H4 (cell line): ENCODE measurements at regions not wholly inside any gene's neighbourhood (a gene's known extent, or its start where the extent isn't known, plus 50 kb on each side); places are given as distances from the start of the nearest gene placed in this dataset.
"Not testable (repeated sequence)": the region's sequence is repeated elsewhere in the genome, so short reads cannot be mapped to it uniquely, and the experiment has no call there.

Experiments used
- DNase-seq: peaks from one replicate; pipeline ENCODE4 v3.0.0-alpha.2; 2015; ENCODE audit warnings: low spot score

DNA sequence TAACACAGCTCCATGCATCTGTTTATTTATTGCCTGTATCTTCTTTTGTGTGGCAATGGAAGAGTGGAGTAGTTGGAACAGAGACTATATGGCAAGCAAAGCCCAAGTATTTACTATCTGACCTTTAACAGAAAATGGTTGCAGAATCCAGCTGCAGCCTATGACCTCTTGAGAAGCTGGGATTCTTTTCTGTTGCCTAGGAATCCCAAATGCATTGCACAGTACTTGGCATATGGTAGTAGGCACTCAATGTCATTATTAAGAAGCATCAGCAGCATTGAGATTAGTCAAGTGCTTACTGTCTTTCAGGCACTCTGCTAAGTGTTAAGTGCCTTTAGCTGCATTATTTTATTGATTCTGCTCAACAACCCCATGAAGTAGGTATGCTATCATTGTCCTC, 331.6 kb downstream of the CCDC85A start:
- no peak for DNase-seq

DNA sequence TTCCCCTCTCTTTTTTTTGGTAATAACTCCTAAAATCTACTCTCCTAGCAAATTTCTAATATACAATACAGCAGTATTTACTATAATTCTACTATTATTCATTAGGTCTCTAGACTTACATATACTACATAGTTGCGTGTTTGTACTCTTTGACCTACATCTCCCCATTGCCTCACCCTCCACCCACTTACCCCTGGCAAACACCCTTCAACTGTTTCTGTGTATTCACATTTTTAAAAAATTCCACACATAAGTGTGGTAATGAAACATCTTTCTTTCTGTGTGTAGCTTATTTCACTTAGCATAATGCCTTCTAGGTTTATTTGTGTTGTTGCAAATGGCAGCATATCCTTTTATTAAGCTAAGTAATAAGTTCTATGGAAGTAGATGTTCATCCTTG, 336.0 kb downstream of the CCDC85A start:
- DNase-seq, result no peak

DNA sequence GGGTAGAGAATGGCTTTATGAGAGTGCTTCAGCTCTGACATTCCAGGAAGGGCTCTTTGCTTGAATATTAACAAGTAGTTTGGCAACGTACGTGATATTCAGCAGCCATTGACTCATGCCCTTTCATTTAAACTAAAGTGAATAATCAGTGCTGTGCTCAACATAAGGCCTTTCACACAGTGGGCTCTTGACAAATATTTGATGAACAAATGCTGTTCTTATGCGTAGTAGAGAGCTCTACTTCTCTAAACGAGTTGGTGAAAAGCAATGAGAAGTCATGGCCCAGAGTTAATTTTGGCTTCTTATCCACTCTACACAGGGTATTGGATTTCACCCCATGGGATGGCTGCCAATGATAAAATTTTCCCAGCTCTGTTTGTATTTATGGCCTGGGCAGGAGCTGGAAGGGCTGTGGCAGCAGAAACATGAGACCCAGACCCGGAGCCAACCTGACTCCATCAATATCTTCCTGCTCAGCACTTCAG, 338.9 kb downstream of the CCDC85A start:
- DNase-seq, result peak; percentile 34

DNA sequence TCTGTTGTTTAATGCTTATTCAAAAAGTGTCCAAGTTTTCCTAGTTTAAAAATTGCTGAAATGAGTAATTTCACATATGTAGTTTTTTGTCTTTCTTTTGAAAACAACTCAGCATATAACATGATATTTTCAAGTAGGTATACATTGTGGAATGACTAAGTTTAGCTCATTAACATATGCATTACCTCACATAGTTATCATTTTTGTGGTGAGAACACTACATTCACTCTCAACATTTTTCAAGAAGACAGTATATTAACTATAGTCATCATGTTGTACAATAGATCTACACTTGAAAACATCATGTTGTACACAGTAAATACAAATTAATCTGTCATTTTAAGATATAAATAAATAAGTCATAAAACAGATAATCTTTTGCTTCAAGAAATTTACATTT, 340.0 kb downstream of the CCDC85A start:
- DNase-seq, result no peak

DNA sequence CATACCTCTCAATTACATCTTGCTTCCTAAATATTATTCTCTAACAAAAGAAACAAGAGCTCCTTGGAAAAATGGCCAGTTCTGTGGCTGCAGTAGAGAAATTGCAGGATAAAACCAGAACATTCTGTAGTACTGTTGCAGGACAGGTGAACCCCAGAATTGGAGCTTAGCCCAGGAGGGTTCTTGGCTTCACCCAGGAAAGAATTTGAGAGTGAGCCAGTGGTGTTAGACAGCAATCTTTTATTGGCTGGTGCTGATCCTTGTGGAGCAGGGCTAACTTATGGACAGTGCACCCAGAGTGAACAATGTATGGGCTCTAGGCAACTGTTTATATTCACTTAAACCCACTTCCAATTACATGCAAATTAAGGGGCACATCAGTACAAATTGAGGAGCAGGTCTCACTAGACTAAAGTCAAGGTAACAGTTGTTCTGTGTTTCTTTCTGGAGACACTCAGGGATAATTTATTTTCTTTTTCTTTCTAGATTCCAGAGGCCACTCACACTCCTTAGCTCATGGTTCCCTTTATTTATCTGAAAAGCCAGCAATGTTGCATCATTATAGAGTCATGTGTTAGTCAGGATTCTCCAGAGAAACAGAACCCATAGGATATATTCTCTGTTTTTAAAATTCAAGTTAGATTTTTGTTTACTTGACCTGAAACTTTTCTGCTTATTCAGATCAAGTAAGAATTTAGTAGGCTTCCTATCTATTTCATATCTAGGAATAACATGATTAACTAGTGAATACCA, 348.1 kb downstream of the CCDC85A start:
- DNase-seq, result no peak

DNA sequence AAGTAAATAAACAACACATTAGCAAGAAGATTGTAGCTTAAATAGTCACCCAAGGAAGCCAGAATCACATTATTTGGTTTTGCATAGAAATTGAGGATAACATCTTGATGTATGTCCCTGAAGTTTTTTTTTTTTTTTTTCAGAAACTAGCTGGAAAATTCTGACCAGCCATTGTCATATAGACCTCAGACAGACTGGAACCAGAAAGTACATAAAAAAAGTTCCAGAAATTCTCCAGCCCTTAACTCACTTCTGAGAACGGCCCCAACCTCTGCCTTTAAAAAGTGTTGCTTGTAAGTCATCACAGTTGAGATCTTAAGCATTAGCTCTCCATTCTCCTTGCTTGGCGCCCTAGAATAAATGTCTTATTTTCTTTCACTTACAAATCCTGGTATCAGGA, 350.5 kb downstream of the CCDC85A start:
- no peak for DNase-seq

DNA sequence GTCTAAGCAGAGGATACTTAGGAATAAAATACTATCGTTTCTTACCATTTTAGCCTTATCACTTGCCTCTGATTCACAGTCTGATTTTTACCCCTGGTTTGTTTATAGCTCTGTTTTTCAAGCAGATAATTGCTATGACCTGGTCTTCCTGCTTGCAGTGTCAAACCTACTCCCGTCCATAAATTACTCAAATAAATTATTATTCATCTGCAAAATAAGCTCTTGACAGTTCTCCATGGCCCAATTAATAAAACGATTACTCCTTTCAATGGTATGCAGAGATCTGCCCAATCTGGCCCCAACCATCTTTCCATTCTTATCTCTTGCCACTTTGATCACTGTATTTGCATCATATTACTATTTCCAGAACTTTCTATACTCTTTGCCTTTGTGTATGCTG, 354.0 kb downstream of the CCDC85A start:
- DNase-seq, result no peak

DNA sequence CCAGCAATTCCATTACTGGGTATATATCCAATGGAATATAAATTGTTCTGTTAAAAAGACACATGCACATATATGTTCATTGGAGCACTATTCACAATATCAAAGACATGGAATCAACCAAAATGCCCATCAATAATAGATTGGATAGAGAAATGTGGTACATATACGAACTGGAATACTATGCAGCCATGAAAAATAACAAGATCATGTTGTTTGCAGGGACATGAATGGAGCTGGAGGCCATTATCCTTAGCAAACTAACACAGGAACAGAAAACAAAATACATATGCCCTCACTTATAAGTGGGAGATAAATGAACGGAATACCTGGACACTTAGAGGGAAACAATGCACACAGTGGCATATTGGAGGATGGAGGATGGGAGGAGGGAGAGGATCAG, 355.8 kb downstream of the CCDC85A start:
- DNase-seq, result no peak

DNA sequence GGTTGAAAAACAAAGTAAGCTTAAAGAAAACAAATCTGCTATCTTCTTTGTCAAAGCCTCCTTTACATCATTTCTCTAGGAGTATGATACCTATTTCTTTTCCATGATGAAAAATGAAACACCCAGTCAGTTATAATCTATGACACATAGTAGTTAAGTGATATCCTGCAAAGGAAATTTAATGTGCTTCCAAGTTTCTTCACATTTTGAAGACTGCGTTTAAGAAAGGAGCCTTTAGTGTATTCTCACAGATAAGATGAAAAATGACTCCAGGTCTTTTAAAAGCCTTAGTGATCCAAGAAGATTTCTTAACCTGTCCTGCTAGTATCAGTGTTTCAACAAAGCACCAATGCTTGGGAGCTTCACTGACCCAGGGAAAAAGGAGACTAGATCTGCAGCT, 356.7 kb downstream of the CCDC85A start:
- no peak for DNase-seq

DNA sequence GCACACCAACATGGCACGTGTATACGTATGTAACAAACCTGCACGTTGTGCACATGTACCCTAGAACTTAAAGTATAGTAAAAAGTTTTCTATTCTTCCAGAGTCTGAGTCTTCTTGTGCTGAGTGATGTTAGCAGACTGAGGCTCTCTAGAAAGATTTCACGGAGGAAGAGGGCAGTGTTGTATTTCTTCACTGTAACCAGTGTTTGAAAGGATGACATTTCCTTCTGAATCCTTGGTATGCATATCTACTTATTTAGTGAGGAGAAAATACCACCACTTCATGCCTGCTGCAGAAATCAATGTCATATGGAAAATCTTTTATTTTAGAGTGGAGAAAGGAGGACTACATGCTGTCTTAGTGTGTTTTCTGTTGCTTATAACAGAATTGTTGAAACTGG, 357.1 kb downstream of the CCDC85A start:
- no peak for DNase-seq

DNA sequence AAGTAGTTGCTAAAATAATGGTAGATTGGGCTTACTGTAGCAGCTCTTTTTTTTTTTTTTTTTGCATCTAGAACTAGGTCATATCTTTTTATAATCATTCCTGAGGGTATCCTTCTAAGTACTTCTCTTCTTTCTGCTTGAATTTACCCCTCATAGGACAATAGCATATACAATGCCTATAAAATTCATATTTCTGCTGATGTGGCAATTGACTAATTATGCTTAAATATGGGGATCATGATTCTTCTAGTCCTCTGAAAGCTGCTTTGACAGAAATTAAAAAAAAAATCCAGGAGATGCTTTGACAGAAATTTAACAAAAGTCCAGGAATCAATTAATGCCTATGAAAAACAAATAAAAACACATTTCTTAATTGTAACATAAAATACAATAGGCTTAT, 358.4 kb downstream of the CCDC85A start:
- DNase-seq, result no peak

DNA sequence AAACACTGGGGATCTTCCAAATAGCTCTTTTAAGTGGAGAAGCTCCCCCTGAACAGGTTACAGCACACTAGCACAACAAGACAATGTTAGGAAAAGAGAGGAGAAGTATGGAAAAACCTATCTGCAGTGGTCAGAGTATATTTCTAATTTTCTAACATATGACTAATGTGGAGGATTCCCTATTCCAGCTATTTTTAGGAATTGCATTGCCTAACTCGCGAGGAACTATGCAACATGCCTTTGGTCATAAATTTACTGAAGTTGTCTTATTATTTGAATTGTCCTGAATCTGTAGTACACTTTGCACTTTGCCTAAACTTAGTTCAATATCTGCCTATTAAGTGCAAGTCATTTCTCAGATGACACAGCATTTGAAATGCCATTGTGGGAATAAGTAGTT, 381.4 kb downstream of the CCDC85A start:
- no peak for DNase-seq

DNA sequence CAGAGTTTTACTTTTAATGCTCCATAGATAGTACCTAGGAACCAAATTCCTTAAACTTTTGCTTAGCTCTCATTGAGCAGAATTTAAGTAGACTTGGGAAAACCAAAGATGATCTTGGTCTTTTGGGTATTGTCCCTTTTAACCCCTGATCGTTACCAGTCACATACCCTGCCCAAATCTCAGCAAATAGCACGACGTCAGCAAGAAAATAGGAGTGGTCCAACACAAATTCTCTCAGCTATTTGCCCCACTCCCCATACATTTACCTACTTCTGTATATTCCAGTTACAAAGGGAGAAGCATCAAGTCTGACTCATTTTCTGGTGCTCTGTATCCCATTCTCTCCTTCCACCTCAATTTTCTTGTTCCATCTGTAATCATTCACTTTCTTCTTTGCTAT, 387.3 kb downstream of the CCDC85A start:
- DNase-seq, result no peak

DNA sequence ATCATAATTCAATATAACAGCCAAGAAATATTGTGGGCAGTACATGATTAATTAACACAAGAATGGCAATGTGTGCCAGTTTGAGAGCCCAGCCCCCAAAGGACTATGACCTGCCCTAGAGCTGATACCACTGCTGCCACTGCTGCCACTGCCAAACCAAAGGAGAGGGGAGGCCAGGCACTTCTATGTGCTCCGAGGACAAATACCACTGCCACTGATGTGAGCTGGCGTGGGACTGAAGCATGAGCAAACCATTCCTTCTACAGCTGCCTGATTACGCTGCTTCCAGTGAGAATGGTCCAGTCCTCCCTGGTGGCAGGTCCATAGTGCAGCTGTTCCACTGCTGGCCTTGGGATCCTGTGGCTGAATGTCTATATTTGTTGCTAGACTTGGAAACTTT, 392.2 kb downstream of the CCDC85A start:
- DNase-seq, result no peak

DNA sequence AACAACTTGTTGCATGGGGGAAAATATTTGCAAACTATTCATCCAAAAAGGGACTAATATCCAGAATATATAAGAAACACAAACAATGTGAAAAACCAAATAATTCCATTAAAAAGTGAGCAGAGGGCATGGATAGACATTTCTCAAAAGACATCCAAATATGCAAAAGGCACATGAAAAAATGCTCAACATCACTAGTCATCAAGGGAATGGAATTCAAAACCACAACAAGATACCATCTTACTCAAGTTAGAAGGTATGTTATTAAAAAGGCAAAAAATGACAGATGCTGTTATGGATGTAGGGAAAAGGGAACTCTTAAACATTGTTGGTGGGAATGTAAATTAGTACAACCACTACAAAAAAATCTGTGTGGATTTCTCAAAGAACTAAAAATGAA, 396.5 kb downstream of the CCDC85A start:
- no peak for DNase-seq

DNA sequence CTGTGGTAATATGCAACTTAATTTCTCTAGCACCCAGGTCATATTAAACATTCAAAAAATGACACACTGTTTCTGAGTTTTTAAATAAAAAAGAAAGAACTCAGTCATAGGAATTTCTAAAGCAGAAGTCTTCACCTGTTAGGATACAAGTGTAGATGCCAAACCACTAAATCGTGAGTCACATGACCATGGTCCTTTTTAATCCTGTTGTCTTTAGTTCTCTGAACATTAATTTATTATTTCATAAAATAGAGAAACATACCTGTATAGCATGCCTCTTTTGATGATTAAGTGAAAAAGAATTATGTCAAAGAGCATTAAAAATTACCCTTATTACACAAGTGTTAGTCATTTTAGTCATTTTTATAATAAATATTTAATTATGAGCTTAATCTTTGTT, 398.8 kb downstream of the CCDC85A start:
- DNase-seq, result no peak

DNA sequence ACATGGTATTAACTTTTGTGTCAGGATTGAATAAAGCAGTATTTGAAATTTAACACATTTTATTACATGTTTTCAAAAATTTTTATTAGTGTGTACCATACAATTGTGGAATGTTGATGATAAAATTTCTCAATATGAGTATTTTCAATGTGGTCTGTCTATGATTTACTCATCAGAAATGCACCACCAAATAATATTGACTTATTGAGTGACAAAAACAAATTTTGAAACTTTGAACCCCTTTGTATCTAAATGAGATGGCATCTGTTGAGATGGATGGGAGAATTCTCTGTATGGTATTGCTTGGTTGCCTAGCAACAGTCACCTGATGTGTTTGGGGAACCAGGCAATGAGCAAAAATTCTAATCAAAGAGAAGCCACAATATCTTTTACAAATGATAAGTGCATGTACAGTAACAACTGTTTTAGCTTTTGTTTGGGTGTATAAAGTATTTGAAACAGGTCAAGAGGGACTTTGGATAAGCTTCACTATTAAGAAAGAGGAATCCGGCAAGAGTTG, 400.1 kb downstream of the CCDC85A start:
- no peak for DNase-seq

DNA sequence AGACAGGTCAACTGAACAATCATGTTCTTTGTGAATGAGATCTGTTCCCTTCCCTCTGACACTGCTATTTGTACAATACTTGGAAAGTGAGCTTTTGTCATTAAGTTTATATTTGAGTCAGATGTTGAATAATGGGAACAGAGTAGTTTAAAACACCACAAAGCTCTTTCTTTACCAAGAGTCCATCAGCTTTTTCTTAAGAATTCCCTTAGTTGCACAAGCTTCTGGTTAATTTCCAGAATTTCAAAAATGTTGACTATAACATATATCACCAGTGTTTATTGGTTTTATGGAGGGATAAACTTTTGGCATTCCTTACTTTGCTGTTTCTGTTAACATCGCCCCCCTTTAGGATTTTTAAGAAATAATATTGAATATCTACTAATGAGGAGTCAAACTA, 403.7 kb downstream of the CCDC85A start:
- DNase-seq, result no peak

DNA sequence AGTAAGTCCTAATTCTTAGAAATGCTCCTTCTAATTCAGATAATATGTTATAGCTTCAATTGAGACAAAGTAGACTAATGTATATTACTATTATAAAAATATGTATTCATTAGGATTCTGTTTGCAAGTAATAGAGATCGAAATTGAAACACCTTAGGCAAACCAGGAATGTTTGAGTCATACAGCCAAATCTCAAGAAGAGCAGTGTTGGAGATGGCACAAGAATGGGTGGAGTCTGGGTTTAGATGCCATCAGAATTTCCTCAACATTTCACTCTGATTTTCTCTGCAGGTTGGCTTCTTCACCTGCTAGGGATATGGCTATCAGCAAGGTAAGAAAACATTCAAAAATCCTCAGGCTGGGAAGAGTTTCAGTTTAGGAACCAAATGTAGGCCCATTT, 405.4 kb downstream of the CCDC85A start:
- DNase-seq, result no peak

DNA sequence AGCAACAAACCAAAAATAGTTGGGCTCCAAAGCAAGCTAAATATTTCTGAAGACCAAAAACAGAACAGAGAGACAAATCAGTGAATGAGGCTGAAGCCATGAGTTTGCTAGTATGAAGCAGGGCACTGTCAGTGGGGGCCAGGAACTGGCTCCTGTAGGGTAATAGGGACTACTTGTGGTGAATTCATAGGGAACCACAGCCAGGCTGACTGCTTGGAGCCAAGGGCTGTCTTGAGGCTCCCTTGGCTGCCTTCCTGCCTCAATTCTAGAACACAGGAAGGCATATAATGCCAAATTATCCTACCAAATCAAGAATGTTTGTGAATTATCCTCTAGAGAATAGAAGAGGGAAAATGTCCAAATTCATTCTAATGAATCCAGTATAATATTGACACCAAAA, 406.0 kb downstream of the CCDC85A start:
- DNase-seq, result no peak

DNA sequence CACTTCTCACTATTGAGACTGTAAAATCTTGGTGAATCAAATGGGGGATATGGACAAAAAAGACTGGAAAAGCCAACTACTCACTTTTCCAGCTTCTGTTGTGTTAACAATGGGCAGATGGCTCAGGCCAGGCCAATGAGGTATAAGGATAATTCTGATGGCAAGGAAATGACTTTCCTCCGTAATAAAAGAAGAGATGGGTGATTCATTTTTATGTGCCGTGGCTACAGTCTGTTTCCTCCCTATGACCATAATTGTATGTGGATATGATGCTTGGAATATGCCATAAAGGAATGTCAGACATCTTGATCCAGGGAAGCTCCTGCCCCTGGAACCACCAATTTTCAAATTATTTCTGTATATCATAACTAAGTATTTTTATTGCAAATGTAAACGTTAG, 406.8 kb downstream of the CCDC85A start:
- DNase-seq, result no peak

DNA sequence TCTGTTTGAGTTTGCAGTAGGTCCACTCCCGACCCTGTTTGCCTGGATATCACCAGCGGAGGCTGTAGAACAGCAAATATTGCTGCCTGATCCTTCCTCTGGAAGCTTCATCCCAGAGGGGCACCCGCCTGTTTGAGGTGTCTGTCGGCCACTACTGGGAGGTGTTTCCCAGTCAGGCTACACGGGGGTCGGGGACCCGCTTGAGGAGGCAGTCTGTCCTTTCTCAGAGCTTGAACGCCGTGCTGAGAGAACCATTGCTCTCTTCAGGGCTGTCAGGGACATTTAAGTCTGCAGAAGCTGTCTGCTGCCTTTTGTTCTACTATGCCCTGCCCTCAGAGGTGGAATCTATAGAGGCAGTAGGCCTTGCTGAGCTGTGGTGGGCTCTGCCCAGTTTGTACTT, 422.3 kb downstream of the CCDC85A start:
- DNase-seq, result not testable (repeated sequence)

DNA sequence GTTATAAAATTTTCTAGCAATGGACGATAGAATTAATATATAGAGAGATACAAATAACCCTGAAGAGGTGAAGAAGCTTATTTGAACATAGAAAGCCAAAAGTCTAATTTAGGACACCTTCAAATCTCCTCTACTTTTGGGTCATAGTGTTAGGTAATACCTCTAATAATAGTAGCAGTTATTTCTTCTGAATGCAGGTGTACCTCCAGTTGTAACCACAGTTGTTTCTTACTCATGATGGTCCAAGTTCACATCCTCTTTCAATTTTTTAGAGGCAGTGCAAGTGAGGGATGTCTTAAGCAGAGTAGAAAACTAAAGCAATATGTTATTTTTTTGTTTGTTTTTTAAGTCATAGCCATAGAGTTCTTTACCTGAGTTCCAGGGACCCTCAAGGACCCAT, 429.5 kb downstream of the CCDC85A start:
- DNase-seq, result no peak

DNA sequence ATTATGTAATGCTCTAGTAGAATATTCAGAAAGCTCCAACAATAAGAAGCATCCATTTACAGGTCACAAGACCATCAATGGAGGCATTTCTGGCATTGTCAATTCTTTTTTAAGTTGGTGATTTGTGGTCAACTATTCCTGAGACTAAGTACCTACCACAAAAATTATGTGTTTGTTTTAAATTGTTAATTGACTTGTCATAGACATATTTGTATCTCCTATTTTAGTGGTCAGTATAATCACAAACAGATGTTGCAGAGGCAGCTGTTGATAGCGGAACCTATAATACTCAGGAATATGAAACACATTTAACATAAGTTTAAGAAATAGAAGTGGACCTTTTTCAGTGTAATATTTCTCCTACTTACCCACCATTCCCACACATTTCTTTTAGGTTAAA, 430.1 kb downstream of the CCDC85A start:
- DNase-seq, result no peak
